Sigmoid colon (tissue), 4 donors: ENCODE measurements at regions not wholly inside any gene's neighbourhood (a gene's known extent, or its start where the extent isn't known, plus 50 kb on each side); places are given as distances from the start of the nearest gene placed in this dataset.

Experiments used
- CTCF ChIP-seq, 4 experiments: fragments of 450-650 bp in 3 of 4; fragments of 200-600 bp in 1 of 4; IDR thresholded peaks; one replicate each; pipeline ENCODE4 v1.5.1; 2016 to 2019; ENCODE audit warnings: antibody characterized with exemption in 4 of 4, mild to moderate bottlenecking in 3 of 4, moderate library complexity in 2 of 4
- EP300 ChIP-seq, 4 donors: sonication (generic); formaldehyde crosslinking; IDR thresholded peaks; one replicate each; pipeline ENCODE4 v1.6.1; 2017; ENCODE audit warnings: antibody characterized with exemption in 4 of 4
- POLR2A ChIP-seq, 2 donors: fragments of 450-650 bp; IDR thresholded peaks; one replicate each; pipeline ENCODE4 v1.6.1; 2016; ENCODE audit warnings: antibody characterized with exemption in 2 of 2, mild to moderate bottlenecking in 2 of 2, moderate library complexity in 2 of 2
- POLR2AphosphoS5 ChIP-seq, 4 donors: sonication (generic); formaldehyde crosslinking; IDR thresholded peaks; one replicate each; pipeline ENCODE4 v1.6.1; 2017; ENCODE audit warnings: antibody characterized with exemption in 4 of 4

- TF ChIP-seq CTCF (IDR thresholded peaks at IDR 0.05) (no peak), POLR2AphosphoS5 (IDR thresholded peaks at IDR 0.05) (no peak), POLR2A (IDR thresholded peaks at IDR 0.05) (no peak), EP300 (IDR thresholded peaks at IDR 0.05) (no peak)
Measured at GRCh38 chr5:27963050-27963783, 924.8 kb upstream of the CDH9 start.
